ENCODE measurements at regions not wholly inside any gene's neighbourhood (a gene's known extent, or its start where the extent isn't known, plus 50 kb on each side); places are given as distances from the start of the nearest gene placed in this dataset.

- ChIA-PET RAD21 (ENCODE audit: low non-redundant PET in 1 of 2, low total read pairs in 2 of 2, uncharacterized antibody in 2 of 2, unreplicated experiment in 2 of 2) (no interaction called here), CTCF (no interaction called here), POLR2A (no interaction called here)
- Histone ChIP-seq H3K4me3 (replicated peaks in 1 of 2; ENCODE audit: low read depth in 1 of 2, low read length in 2 of 2) (no peak overlapping the region), H3K9ac (ENCODE audit: low read length) (no peak overlapping the region), H2AFZ (ENCODE audit: low read depth, low read length, poor library complexity, severe bottlenecking) (no peak overlapping the region), H3K79me2 (ENCODE audit: insufficient read depth, low read length) (no peaks in the 10 kb centered on the region), H3K27ac (ENCODE audit: low read depth, low read length) (no peak overlapping the region), H3K4me1 (ENCODE audit: control insufficient read depth in 1 of 2, insufficient read depth in 2 of 2, low read length in 2 of 2) (no peaks in the 10 kb centered on the region; a peak in 1 of 4 replicates), H4K20me1 (ENCODE audit: insufficient read depth) (no peaks in the 10 kb centered on the region), H3K36me3 (ENCODE audit: control insufficient read depth in 1 of 2, insufficient read depth in 2 of 2, low read length in 2 of 2) (no peaks in the 10 kb centered on the region), H3K9me2 (ENCODE audit: insufficient read depth) (no peaks in the 10 kb centered on the region), H3K4me2 (ENCODE audit: low read length) (no peak overlapping the region), H3K9me3 (ENCODE audit: control insufficient read depth in 1 of 2, insufficient read depth in 1 of 2, low read depth in 1 of 2, low read length in 2 of 2) (no peaks in the 10 kb centered on the region), H3K27me3 (ENCODE audit: insufficient read depth, low read length) (no peaks in the 10 kb centered on the region)
- DNase-seq (ENCODE audit: low read depth, low spot score) (no peak), ATAC-seq (no peak)
- intact Hi-C loops (cut with micrococcal nuclease) = no loop called here
- TF ChIP-seq POLR2AphosphoS5 (IDR thresholded peaks at IDR 0.05; ENCODE audit: low read depth, low read length) = no peak
- BruUV-seq (replicated peaks) = no TSS peak
Observed at GRCh38 chr4:42344749-42345148, 52.5 kb upstream of the SHISA3 start.

- Histone ChIP-seq H3K9me3 (ENCODE audit: control insufficient read depth in 1 of 2, insufficient read depth in 1 of 2, low read depth in 1 of 2, low read length in 2 of 2) (no peaks in the 10 kb centered on the region), H3K4me1 (ENCODE audit: control insufficient read depth in 1 of 2, insufficient read depth in 2 of 2, low read length in 2 of 2) (no peaks in the 10 kb centered on the region; a peak in 1 of 4 replicates), H3K4me3 (replicated peaks in 1 of 2; ENCODE audit: low read depth in 1 of 2, low read length in 2 of 2) (no peak overlapping the region), H4K20me1 (ENCODE audit: insufficient read depth) (no peaks in the 10 kb centered on the region), H3K27me3 (ENCODE audit: insufficient read depth, low read length) (no peaks in the 10 kb centered on the region), H2AFZ (ENCODE audit: low read depth, low read length, poor library complexity, severe bottlenecking) (no peak overlapping the region), H3K36me3 (ENCODE audit: control insufficient read depth in 1 of 2, insufficient read depth in 2 of 2, low read length in 2 of 2) (no peaks in the 10 kb centered on the region), H3K9me2 (ENCODE audit: insufficient read depth) (no peaks in the 10 kb centered on the region), H3K4me2 (ENCODE audit: low read length) (no peak overlapping the region), H3K9ac (ENCODE audit: low read length) (no peak overlapping the region), H3K79me2 (ENCODE audit: insufficient read depth, low read length) (no peaks in the 10 kb centered on the region), H3K27ac (ENCODE audit: low read depth, low read length) (no peak overlapping the region)
- no TSS peak for BruUV-seq (replicated peaks)
- RAD21 ChIA-PET (ENCODE audit: low non-redundant PET in 1 of 2, low total read pairs in 2 of 2, uncharacterized antibody in 2 of 2, unreplicated experiment in 2 of 2) = interaction anchor here in 1 of 2 experiments (0.6 kb wide), 1 partner anchor 42 kb away, joined by 3 read pairs; no protein-coding TSS in a partner anchor
- intact Hi-C loops (cut with micrococcal nuclease) = no loop called here
- POLR2A ChIA-PET = no interaction called here
- DNase-seq (ENCODE audit: low read depth, low spot score) (no peak), ATAC-seq (no peak)
- CTCF ChIA-PET = no interaction called here
- TF ChIP-seq CEBPB (IDR thresholded peaks at IDR 0.05; ENCODE audit: low read depth) (no peak), ZNF274 (IDR thresholded peaks at IDR 0.05; ENCODE audit: low read depth, low read length) (no peak), POLR2A (IDR thresholded peaks at IDR 0.05; ENCODE audit: borderline replicate concordance, extremely low read depth, insufficient read depth, insufficient read length) (no peak), SIN3A (IDR thresholded peaks at IDR 0.05; ENCODE audit: low read depth) (no peak), CTCF (IDR thresholded peaks at IDR 0.05 in 2 of 3, conservative IDR thresholded peaks at IDR 0.05 in 1 of 3; ENCODE audit: borderline replicate concordance in 1 of 3, insufficient read depth in 1 of 3, low read depth in 2 of 3, low read length in 2 of 3) (no peak)
Observed at GRCh38 chr4:42345962-42346544, 51.2 kb upstream of the SHISA3 start.

All from HCT116 (cell line).